HepG2 (cell line): ENCODE measurements at regions not wholly inside any gene's neighbourhood (a gene's known extent, or its start where the extent isn't known, plus 50 kb on each side); places are given as distances from the start of the nearest gene placed in this dataset.

Experiments
- ARNT2 ChIP-seq: sonication (generic); formaldehyde crosslinking; IDR thresholded peaks from 2 replicates; pipeline ENCODE4 v1.8.0; 2022; ENCODE audit warnings: mild to moderate bottlenecking, low read depth, missing genetic modification reagents, moderate library complexity
- DPF2 ChIP-seq: sonication (generic); formaldehyde crosslinking; IDR thresholded peaks from 2 replicates; pipeline ENCODE4 v1.4.0; 2020; ENCODE audit warnings: mild to moderate bottlenecking, low read depth, missing genetic modification reagents, borderline replicate concordance
- FOXM1 ChIP-seq: sonication (generic); formaldehyde crosslinking; IDR thresholded peaks from 2 replicates; pipeline ENCODE4 v1.5.0; 2020; ENCODE audit warnings: missing genetic modification reagents
- JDP2 ChIP-seq: sonication (generic); formaldehyde crosslinking; IDR thresholded peaks from 2 replicates; pipeline ENCODE4 v1.8.1; 2022; ENCODE audit warnings: missing genetic modification reagents, borderline replicate concordance
- MXI1 ChIP-seq: IDR thresholded peaks from 3 replicates; pipeline ENCODE4 v1.6.1; 2012; ENCODE audit warnings: low read depth, low read length, inconsistent platforms, borderline replicate concordance
- NONO ChIP-seq, 2 experiments: fragments of 450-650 bp in 1 of 2; sonication (generic) in 1 of 2; formaldehyde crosslinking in 1 of 2; IDR thresholded peaks in 1 of 2; conservative IDR thresholded peaks in 1 of 2; 2 replicates each; pipeline versions ENCODE4 v1.6.1 to v1.8.0; 2017 to 2022; ENCODE audit warnings: mild to moderate bottlenecking in 1 of 2, missing genetic modification reagents in 1 of 2, moderate library complexity in 1 of 2
- PPARG ChIP-seq: conservative IDR thresholded peaks from 2 replicates; pipeline ENCODE4 v1.6.1; 2016; ENCODE audit warnings: missing biosample characterization, missing genetic modification reagents
- SKI ChIP-seq: fragments of 450-650 bp; IDR thresholded peaks from one replicate; pipeline ENCODE4 v1.6.1; 2018; ENCODE audit warnings: mild to moderate bottlenecking; ENCODE audit not compliant: partially characterized antibody
- ZNF746 ChIP-seq: sonication (generic); formaldehyde crosslinking; IDR thresholded peaks from 2 replicates; pipeline ENCODE4 v1.8.0; 2022; ENCODE audit warnings: mild to moderate bottlenecking, missing genetic modification reagents
- ZNF768 ChIP-seq: sonication (generic); formaldehyde crosslinking; IDR thresholded peaks from 2 replicates; pipeline ENCODE4 v1.4.0; 2020; ENCODE audit warnings: missing genetic modification reagents
- ZNF775 ChIP-seq: sonication (generic); formaldehyde crosslinking; IDR thresholded peaks from 2 replicates; pipeline ENCODE4 v1.4.0; 2020; ENCODE audit warnings: missing genetic modification reagents, mild to moderate bottlenecking, moderate library complexity, borderline replicate concordance
- TF ChIP-seq, protein P1 (sequence below): sonication (generic); formaldehyde crosslinking; IDR thresholded peaks from 2 replicates; pipeline ENCODE4 v1.4.0; 2020; ENCODE audit warnings: mild to moderate bottlenecking, missing genetic modification reagents
- TF ChIP-seq, protein P2 (sequence below), 2 experiments: sonication (generic) in 1 of 2; formaldehyde crosslinking in 1 of 2; IDR thresholded peaks; 2 replicates each; pipeline versions ENCODE4 v1.6.1 to v1.9.0; 2014 to 2022; ENCODE audit warnings: antibody characterized with exemption in 1 of 2, borderline replicate concordance in 1 of 2, inconsistent platforms in 1 of 2, low read depth in 1 of 2, missing genetic modification reagents in 1 of 2
- TF ChIP-seq, protein P3 (sequence below): sonication (generic); formaldehyde crosslinking; IDR thresholded peaks from 2 replicates; pipeline ENCODE4 v1.4.0; 2020; ENCODE audit warnings: mild to moderate bottlenecking, missing genetic modification reagents
- TF ChIP-seq, protein P4 (sequence below): sonication (generic); formaldehyde crosslinking; IDR thresholded peaks from 2 replicates; pipeline ENCODE4 v1.5.1; 2020; ENCODE audit warnings: missing genetic modification reagents, mild to moderate bottlenecking, borderline replicate concordance
- TF ChIP-seq, protein P5 (sequence below): sonication (generic); formaldehyde crosslinking; IDR thresholded peaks from 2 replicates; pipeline ENCODE4 v1.5.0; 2020; ENCODE audit warnings: missing genetic modification reagents
- TF ChIP-seq, protein P6 (sequence below): sonication (generic); formaldehyde crosslinking; IDR thresholded peaks from 2 replicates; pipeline ENCODE4 v1.4.0; 2020; ENCODE audit warnings: low read depth, mild to moderate bottlenecking, missing genetic modification reagents

DNA sequence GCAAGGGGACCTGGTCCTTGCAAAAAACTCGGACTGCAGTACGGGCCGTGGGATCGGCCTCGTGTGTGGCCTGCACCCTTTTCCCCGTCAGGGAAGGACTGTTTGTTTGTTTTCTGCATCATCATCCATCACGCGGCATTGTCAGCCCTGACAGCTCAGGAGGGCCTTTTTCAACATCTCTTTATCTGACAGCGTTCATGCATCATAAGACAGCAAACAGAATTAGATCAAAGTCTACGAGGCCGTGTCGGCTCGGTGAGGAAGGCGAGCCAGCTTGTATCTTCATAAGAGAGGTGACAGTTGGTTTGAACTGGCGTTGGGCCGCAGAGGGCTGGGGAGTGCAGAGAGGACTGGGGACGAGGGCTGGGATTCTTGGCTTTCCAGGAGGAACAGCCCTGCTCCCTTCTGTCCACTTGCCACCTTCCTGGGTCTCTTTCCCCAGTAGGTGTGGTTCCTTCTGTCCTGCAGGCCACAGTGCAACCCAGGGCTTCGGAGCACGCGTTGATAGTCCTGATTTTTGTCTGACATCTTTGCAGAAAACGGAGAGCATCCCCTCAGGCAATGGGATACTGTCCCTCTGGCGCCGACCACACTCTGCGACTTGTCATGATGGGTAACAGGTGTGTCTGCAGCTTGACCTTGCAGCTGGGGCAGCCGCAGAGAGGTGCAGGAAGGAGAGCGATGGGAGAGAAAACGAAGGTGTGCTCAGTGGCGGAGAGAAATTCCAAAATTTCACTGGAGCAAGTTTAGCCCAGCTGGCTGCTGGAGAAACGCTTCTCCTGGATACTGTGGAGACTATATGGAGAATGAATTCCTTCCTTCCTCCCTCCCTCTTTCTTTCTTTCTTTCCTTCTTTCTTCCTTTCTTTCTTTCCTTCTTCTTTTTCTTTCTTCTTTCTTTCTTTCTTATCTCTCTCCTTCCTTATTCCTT lies 104.0 kb upstream of the SHOX start (continued):
- 0 out of 2 replicates have a peak, but pooled peaks have one; percentile 31 for TF ChIP-seq ZNF746 (CRISPR knock-in tag)
- TF ChIP-seq ARNT2 (CRISPR knock-in tag): no peak
- TF ChIP-seq, protein P1, sequence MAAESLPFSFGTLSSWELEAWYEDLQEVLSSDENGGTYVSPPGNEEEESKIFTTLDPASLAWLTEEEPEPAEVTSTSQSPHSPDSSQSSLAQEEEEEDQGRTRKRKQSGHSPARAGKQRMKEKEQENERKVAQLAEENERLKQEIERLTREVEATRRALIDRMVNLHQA: no peak
- TF ChIP-seq, protein P2, sequence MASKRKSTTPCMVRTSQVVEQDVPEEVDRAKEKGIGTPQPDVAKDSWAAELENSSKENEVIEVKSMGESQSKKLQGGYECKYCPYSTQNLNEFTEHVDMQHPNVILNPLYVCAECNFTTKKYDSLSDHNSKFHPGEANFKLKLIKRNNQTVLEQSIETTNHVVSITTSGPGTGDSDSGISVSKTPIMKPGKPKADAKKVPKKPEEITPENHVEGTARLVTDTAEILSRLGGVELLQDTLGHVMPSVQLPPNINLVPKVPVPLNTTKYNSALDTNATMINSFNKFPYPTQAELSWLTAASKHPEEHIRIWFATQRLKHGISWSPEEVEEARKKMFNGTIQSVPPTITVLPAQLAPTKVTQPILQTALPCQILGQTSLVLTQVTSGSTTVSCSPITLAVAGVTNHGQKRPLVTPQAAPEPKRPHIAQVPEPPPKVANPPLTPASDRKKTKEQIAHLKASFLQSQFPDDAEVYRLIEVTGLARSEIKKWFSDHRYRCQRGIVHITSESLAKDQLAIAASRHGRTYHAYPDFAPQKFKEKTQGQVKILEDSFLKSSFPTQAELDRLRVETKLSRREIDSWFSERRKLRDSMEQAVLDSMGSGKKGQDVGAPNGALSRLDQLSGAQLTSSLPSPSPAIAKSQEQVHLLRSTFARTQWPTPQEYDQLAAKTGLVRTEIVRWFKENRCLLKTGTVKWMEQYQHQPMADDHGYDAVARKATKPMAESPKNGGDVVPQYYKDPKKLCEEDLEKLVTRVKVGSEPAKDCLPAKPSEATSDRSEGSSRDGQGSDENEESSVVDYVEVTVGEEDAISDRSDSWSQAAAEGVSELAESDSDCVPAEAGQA (IDR thresholded peaks at IDR 0.05; ENCODE audit: low read depth): 0 out of 2 replicates have a peak, but pooled peaks have one; percentile 17
- TF ChIP-seq, protein P2 (CRISPR knock-in tag; IDR thresholded peaks at IDR 0.05; ENCODE audit: borderline replicate concordance): no peak
- TF ChIP-seq NONO (IDR thresholded peaks at IDR 0.05): no peak
- TF ChIP-seq NONO (CRISPR knock-in tag; conservative IDR thresholded peaks at IDR 0.05): no peak
- TF ChIP-seq MXI1: peak; percentile 56; the same call in 1 of the 3 replicates
- TF ChIP-seq, protein P3, sequence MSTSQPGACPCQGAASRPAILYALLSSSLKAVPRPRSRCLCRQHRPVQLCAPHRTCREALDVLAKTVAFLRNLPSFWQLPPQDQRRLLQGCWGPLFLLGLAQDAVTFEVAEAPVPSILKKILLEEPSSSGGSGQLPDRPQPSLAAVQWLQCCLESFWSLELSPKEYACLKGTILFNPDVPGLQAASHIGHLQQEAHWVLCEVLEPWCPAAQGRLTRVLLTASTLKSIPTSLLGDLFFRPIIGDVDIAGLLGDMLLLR: no peak
- TF ChIP-seq PPARG (CRISPR knock-in tag): no peak
- TF ChIP-seq FOXM1 (CRISPR knock-in tag): no peak
- TF ChIP-seq, protein P4, sequence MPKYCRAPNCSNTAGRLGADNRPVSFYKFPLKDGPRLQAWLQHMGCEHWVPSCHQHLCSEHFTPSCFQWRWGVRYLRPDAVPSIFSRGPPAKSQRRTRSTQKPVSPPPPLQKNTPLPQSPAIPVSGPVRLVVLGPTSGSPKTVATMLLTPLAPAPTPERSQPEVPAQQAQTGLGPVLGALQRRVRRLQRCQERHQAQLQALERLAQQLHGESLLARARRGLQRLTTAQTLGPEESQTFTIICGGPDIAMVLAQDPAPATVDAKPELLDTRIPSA (CRISPR knock-in tag): no peak
- TF ChIP-seq JDP2 (CRISPR knock-in tag): no peak
- TF ChIP-seq, protein P5, sequence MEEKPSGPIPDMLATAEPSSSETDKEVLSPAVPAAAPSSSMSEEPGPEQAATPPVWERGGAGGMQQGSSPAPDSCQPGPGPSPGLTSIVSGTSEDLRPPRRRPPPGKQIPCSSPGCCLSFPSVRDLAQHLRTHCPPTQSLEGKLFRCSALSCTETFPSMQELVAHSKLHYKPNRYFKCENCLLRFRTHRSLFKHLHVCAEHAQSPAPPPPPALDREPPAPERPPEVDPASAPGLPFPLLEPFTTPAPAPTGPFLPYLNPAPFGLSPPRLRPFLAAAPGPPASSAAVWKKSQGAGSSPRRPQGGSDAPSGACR (CRISPR knock-in tag): no peak
- no peak for TF ChIP-seq ZNF768 (CRISPR knock-in tag)
- 0 out of 2 replicates have a peak, but pooled peaks have one; percentile 45 for TF ChIP-seq DPF2 (CRISPR knock-in tag)
- no peak for TF ChIP-seq ZNF775 (CRISPR knock-in tag)
- TF ChIP-seq SKI: peak; percentile 20
- TF ChIP-seq, protein P6, sequence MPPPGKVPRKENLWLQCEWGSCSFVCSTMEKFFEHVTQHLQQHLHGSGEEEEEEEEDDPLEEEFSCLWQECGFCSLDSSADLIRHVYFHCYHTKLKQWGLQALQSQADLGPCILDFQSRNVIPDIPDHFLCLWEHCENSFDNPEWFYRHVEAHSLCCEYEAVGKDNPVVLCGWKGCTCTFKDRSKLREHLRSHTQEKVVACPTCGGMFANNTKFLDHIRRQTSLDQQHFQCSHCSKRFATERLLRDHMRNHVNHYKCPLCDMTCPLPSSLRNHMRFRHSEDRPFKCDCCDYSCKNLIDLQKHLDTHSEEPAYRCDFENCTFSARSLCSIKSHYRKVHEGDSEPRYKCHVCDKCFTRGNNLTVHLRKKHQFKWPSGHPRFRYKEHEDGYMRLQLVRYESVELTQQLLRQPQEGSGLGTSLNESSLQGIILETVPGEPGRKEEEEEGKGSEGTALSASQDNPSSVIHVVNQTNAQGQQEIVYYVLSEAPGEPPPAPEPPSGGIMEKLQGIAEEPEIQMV: no peak
